ENCODE measurements at regions not wholly inside any gene's neighbourhood (a gene's known extent, or its start where the extent isn't known, plus 50 kb on each side); places are given as distances from the start of the nearest gene placed in this dataset.
"Not testable (repeated sequence)": the region's sequence is repeated elsewhere in the genome, so short reads cannot be mapped to it uniquely, and the experiment has no call there.

GRCh38 chr2:215576572-215576971 lies 140.7 kb upstream of the FN1 start:
- DNase-seq, result no peak

- no peak for DNase-seq
Measured at GRCh38 chr2:215573496-215573895, 137.6 kb upstream of the FN1 start.

GRCh38 chr2:215572341-215572848 lies 136.5 kb upstream of the FN1 start:
- DNase-seq, result no peak

GRCh38 chr2:215571689-215572088 lies 135.8 kb upstream of the FN1 start:
- DNase-seq, result no peak

- DNase-seq, result no peak
Measured at GRCh38 chr2:215567504-215567903, 131.6 kb upstream of the FN1 start.

- DNase-seq, result no peak
Measured at GRCh38 chr2:215565897-215566296, 130.0 kb upstream of the FN1 start.

GRCh38 chr2:215557701-215558100 lies 121.8 kb upstream of the FN1 start:
- no peak for DNase-seq

GRCh38 chr2:215556979-215557378 lies 121.1 kb upstream of the FN1 start:
- no peak for DNase-seq

GRCh38 chr2:215554689-215555498 lies 119.0 kb upstream of the FN1 start:
- DNase-seq, result no peak

GRCh38 chr2:215553946-215554345 lies 118.1 kb upstream of the FN1 start:
- no peak for DNase-seq

GRCh38 chr2:215552144-215552580 lies 116.3 kb upstream of the FN1 start:
- DNase-seq, result no peak

GRCh38 chr2:215550331-215550730 lies 114.5 kb upstream of the FN1 start:
- no peak for DNase-seq

- no peak for DNase-seq
Measured at GRCh38 chr2:215548714-215549113, 112.8 kb upstream of the FN1 start.

- DNase-seq, result no peak
Measured at GRCh38 chr2:215542690-215543089, 106.8 kb upstream of the FN1 start.

GRCh38 chr2:215540658-215541057 lies 104.8 kb upstream of the FN1 start:
- DNase-seq, result no peak

GRCh38 chr2:215537611-215538010 lies 101.7 kb upstream of the FN1 start:
- no peak for DNase-seq

- no peak for DNase-seq
Measured at GRCh38 chr2:215536510-215536909, 100.6 kb upstream of the FN1 start.

- DNase-seq, result no peak
Measured at GRCh38 chr2:215535741-215536140, 99.9 kb upstream of the FN1 start.

- no peak for DNase-seq
Measured at GRCh38 chr2:215535125-215535668, 99.3 kb upstream of the FN1 start.

GRCh38 chr2:215533716-215534115 lies 97.8 kb upstream of the FN1 start:
- DNase-seq, result not testable (repeated sequence)

- DNase-seq, result no peak
Measured at GRCh38 chr2:215532844-215533243, 97.0 kb upstream of the FN1 start.

GRCh38 chr2:215531284-215531683 lies 95.4 kb upstream of the FN1 start:
- DNase-seq, result no peak

- no peak for DNase-seq
Measured at GRCh38 chr2:215530191-215530968, 94.5 kb upstream of the FN1 start.

GRCh38 chr2:215529271-215529670 lies 93.4 kb upstream of the FN1 start:
- no peak for DNase-seq
